SU-DHL-6 (cell line): ENCODE measurements at regions not wholly inside any gene's neighbourhood (a gene's known extent, or its start where the extent isn't known, plus 50 kb on each side); places are given as distances from the start of the nearest gene placed in this dataset.

Experiments
- H2AFZ ChIP-seq: fragments of 200-600 bp; sonication (generic); 2 replicates; pipeline ENCODE4 v1.6.1; 2014; ENCODE audit warnings: low read depth, mild to moderate bottlenecking, moderate library complexity, mixed read lengths, antibody characterized with exemption, low read length; ENCODE audit not compliant: severe bottlenecking
- H3F3A ChIP-seq: fragments of 200-600 bp; shearing (Covaris generic); 2 replicates; pipeline ENCODE4 v1.6.0; 2016; ENCODE audit warnings: antibody characterized with exemption, mild to moderate bottlenecking; ENCODE audit not compliant: insufficient read depth
- H3K27ac ChIP-seq: fragments of 200-600 bp; sonication (generic); 2 replicates; pipeline ENCODE4 v1.5.1; 2016; ENCODE audit warnings: low read depth, mild to moderate bottlenecking, low read length, moderate library complexity, mixed read lengths
- H3K27me3 ChIP-seq: fragments of 200-600 bp; sonication (generic), shearing (Covaris generic); 2 replicates; pipeline ENCODE4 v1.6.0; 2014; ENCODE audit warnings: mild to moderate bottlenecking, low read length
- H3K36me3 ChIP-seq: fragments of 200-600 bp; sonication (generic); 2 replicates; pipeline ENCODE4 v1.6.1; 2014; ENCODE audit warnings: mild to moderate bottlenecking, low read length, mixed read lengths
- H3K4me2 ChIP-seq: fragments of 300-600, 200-600 bp; shearing (Covaris generic), sonication (generic); 2 replicates; pipeline ENCODE4 v1.6.0; 2014; ENCODE audit warnings: low read length, low read depth, mild to moderate bottlenecking; ENCODE audit not compliant: poor library complexity, severe bottlenecking
- H3K4me3 ChIP-seq: fragments of 200-600 bp; sonication (generic); 2 replicates; pipeline ENCODE4 v1.5.1; 2014; ENCODE audit warnings: antibody characterized with exemption, low read length, mild to moderate bottlenecking, mixed read lengths; ENCODE audit not compliant: insufficient read depth, poor library complexity, severe bottlenecking
- H3K79me2 ChIP-seq: fragments of 200-600 bp; sonication (generic); 2 replicates; pipeline ENCODE4 v1.6.1; 2014; ENCODE audit warnings: mild to moderate bottlenecking, low read length, moderate library complexity; ENCODE audit not compliant: insufficient read depth
- H3K9ac ChIP-seq: fragments of 200-600 bp; sonication (generic); 2 replicates; pipeline ENCODE4 v1.7.0; 2014; ENCODE audit warnings: mild to moderate bottlenecking, low read length
- H3K9me2 ChIP-seq: fragments of 200-600 bp; sonication (generic); replicated peaks from 2 replicates; pipeline ENCODE4 v1.6.1; 2014; ENCODE audit warnings: low read length; ENCODE audit not compliant: insufficient read depth
- H3K9me3 ChIP-seq: fragments of 200-600 bp; sonication (generic); 2 replicates; pipeline ENCODE4 v1.6.1; 2014; ENCODE audit warnings: low read length, mixed read lengths; ENCODE audit not compliant: insufficient read depth
- H4K20me1 ChIP-seq: fragments of 200-600 bp; sonication (generic); 2 replicates; pipeline ENCODE4 v1.6.1; 2014; ENCODE audit warnings: low read depth, mild to moderate bottlenecking, antibody characterized with exemption, low read length, moderate library complexity, mixed read lengths
- CTCF ChIP-seq: fragments of 200-600 bp; sonication (generic); IDR thresholded peaks from one replicate; pipeline ENCODE4 v1.5.1; 2017; ENCODE audit warnings: antibody characterized with exemption, mild to moderate bottlenecking, low read length, moderate library complexity; ENCODE audit not compliant: insufficient read depth, poor library complexity, severe bottlenecking
- EZH2phosphoT487 ChIP-seq: fragments of 200-600 bp; sonication (generic), shearing (Covaris generic); conservative IDR thresholded peaks from 2 replicates; pipeline ENCODE4 v1.6.1; 2018; ENCODE audit warnings: mild to moderate bottlenecking, antibody characterized with exemption, low read length, moderate library complexity, mixed read lengths

- H3K36me3 ChIP-seq, result no peaks in the 10 kb centered on the region
- no peaks in the 10 kb centered on the region for H3K9me2 ChIP-seq
Measured at GRCh38 chr21:20814090-20814489, 184.1 kb upstream of the NCAM2 start.

GRCh38 chr21:20822666-20823065 lies 175.5 kb upstream of the NCAM2 start:
- Histone ChIP-seq H4K20me1 (no peaks in the 10 kb centered on the region), H3K4me3 (no peak overlapping the region), H3K27me3 (no peaks in the 10 kb centered on the region), H3K9me2 (no peaks in the 10 kb centered on the region), H3K79me2 (no peaks in the 10 kb centered on the region), H3K9me3 (no peaks in the 10 kb centered on the region), H3K4me2 (no peak overlapping the region), H3K27ac (no peak overlapping the region), H3K9ac (no peak overlapping the region), H3K36me3 (no peaks in the 10 kb centered on the region), H2AFZ (no peak overlapping the region), H3F3A (no peaks in the 10 kb centered on the region)
- TF ChIP-seq CTCF (no peak), EZH2phosphoT487 (no peak)

More at GRCh38 chr21:20814090-20814489, 184.1 kb upstream of the NCAM2 start:
- Histone ChIP-seq H3F3A (no peaks in the 10 kb centered on the region), H3K79me2 (no peaks in the 10 kb centered on the region), H3K27ac (no peak overlapping the region), H3K9me3 (no peaks in the 10 kb centered on the region), H2AFZ (no peak overlapping the region), H3K4me2 (no peak overlapping the region), H3K27me3 (no peaks in the 10 kb centered on the region), H4K20me1 (no peaks in the 10 kb centered on the region), H3K4me3 (no peak overlapping the region), H3K9ac (no peak overlapping the region)
- TF ChIP-seq CTCF, result no peak
- TF ChIP-seq EZH2phosphoT487, result no peak

GRCh38 chr21:20852866-20853265 lies 145.3 kb upstream of the NCAM2 start:
- Histone ChIP-seq H3K9me2 (no peaks in the 10 kb centered on the region), H3K27ac (no peak overlapping the region), H3K36me3 (no peaks in the 10 kb centered on the region), H3K79me2 (no peaks in the 10 kb centered on the region), H4K20me1 (no peaks in the 10 kb centered on the region), H3K4me2 (no peak overlapping the region), H3K9ac (no peak overlapping the region), H2AFZ (no peak overlapping the region), H3K27me3 (no peaks in the 10 kb centered on the region), H3F3A (no peaks in the 10 kb centered on the region), H3K4me3 (no peak overlapping the region), H3K9me3 (no peaks in the 10 kb centered on the region)
- no peak for TF ChIP-seq CTCF
- no peak for TF ChIP-seq EZH2phosphoT487
